PC-3 (cell line): ENCODE measurements at regions not wholly inside any gene's neighbourhood (a gene's known extent, or its start where the extent isn't known, plus 50 kb on each side); places are given as distances from the start of the nearest gene placed in this dataset.

ENCODE experiments used
- CTCF ChIP-seq: fragments of 300-600 bp; sonication (generic); conservative IDR thresholded peaks from 2 replicates; pipeline ENCODE4 v1.5.1; 2017; ENCODE audit warnings: antibody characterized with exemption, low read depth, mild to moderate bottlenecking, low read length
- EZH2 ChIP-seq: fragments of 300-600 bp; sonication (generic); IDR thresholded peaks from one replicate; pipeline ENCODE4 v1.6.1; 2017; ENCODE audit warnings: antibody characterized with exemption, mild to moderate bottlenecking, low read length; ENCODE audit not compliant: unreplicated experiment

GRCh38 chr18:29853126-29853525 lies 1189.4 kb downstream of the DSC3 start:
- TF ChIP-seq CTCF = no peak
- TF ChIP-seq EZH2 = no peak
